ENCODE measurements at regions not wholly inside any gene's neighbourhood (a gene's known extent, or its start where the extent isn't known, plus 50 kb on each side); places are given as distances from the start of the nearest gene placed in this dataset.

DNA sequence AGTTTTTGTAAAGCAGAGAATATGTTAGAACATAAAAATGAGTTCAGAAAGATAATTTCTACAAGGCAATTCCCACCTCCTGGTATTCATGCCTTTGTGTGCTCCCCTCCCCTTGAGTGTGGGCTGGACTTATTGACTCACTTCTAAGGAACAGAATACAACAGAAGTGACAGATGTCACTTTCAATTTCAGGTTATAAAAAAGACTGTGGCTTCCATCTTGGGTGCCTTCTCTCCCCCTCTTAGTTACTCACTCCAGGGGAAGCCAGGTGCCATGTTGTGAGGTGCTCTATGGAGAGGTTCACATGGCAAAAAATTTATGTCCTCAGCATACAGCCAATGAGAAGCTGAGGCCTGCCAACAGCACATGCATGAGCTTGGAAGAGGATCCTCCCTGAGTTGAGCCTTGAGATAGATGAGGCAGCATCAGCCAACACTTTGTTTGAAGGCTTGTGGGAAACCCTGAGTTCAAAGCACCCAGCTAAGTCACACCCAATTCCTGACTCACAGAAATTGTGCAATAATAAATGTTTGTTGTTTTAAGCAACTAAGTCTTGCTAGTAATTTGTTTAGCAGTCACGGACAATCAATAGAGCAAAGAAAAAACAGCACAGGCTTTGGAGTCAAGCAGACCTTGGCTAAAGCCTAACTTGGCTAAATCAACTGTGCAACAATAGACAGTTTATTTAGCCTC lies 73.5 kb upstream of the NGF start:
- DNase-seq: no peak

DNA sequence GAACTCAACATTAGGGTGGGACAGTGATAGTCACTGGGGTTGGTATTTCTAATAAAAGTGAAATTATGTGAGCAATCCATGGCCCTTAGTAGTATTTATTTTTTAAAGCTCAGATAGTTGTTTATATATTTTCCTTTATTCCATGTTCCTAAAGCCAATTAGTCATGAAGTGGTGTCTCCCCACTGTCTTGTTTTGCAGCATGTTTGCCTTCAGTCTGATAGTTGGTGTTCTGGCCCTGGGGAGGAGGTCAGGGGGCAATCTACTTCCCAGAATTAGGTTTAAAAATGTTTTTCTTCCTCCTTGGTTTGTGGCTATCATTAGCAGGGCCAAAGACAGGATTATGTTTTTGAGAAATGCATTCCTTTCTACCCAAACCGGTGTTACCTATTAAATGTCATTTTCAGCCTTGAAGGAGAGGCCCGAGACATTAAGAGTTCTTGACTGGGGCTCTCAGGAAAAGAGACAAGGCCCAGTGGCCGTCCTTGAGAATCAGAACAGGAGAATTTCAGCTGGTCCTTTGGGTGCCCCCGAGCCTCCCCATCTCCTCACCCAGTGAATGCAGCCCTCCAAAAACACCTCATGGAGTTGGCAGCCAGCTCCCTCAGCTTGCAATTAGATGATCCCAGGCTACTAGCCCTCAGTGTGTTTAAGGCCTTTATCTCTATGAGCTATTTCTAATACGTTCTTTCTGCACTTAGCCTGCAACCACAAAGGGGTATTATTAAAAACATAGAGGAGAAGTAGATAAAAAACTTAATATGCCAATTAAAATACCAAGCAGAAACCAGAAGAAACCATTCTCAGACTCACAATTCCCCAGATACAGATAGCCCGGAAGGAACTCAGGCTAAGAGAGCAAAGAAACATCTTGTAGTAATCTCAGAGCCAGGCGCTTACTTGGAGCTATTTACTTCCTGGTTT lies 71.3 kb upstream of the NGF start:
- DNase-seq: no peak

DNA sequence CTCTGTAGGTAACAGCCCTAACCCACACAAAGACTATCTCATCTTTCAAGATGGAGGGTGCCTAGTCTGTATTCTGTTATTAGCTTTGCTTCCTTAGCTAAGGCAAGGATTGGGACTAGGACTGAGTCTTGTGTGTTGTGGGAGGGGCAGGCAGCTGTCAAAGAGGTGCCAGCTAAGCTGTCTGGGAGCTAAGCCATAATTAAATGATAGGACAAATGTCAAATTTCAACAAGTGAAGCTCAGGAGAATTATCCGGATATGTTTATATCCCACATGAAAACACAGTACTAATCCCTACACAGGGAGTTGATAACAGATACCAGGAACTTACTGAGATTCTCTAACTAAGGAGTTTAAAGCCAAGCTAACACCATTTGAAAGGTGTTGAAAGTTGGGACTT lies 70.5 kb upstream of the NGF start:
- no peak for DNase-seq

DNA sequence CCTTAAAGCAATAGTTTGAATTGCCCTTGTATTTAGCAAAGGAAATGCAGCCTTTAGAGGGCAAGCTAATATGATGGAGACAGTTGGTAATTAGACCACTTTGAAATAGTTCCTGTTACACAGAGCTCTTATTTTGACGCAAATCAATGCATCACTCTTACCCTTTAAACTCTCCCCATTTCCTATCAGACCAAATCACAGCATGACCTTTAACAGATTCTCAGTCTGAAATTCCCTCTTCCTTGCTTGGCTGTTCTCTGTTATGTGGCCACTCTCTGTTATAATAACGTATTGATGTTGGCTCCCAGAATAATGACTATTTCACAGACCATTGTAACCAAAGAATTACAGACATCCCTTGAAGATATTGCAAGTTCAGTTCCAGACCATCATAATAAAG lies 66.9 kb upstream of the NGF start:
- DNase-seq: no peak

DNA sequence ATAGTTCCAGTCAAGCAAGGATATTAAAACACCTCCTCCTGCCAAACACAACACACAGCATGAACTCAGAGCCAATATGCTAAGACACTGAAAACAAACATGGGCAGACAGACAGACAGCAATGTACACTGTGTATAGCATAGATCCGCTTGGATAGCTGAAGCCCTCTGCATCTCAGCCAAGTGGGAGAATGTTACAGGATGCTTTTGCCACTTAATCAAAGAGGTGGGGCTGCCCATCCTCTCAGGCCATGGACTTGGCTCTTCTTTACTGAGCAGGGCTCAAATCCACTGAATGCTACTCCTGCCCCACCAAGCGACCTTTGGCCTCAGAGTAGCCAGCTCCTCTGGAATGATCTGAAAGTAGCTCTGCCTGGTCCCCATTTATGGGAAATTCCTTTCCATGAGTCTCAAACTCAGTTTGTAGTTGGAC lies 64.7 kb upstream of the NGF start:
- DNase-seq: no peak

DNA sequence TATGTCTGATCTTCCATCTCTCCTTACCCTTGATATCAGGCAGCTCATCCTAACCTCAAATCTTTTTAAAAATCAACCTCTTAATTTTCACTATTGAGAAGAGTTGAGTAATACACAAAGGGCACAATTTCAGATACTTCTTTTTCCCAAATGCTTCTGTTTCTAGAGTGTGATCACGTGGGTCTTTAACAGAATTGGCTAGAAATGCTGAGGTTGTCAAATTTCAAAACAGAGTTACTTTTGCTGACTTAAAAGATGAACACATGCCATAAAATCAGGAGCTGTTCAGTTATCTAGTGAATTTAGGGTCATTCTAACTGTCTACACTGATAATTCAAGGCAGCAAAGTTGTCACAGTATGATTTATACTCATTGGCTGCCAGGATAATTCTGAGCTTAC lies 63.6 kb upstream of the NGF start:
- no peak for DNase-seq

DNA sequence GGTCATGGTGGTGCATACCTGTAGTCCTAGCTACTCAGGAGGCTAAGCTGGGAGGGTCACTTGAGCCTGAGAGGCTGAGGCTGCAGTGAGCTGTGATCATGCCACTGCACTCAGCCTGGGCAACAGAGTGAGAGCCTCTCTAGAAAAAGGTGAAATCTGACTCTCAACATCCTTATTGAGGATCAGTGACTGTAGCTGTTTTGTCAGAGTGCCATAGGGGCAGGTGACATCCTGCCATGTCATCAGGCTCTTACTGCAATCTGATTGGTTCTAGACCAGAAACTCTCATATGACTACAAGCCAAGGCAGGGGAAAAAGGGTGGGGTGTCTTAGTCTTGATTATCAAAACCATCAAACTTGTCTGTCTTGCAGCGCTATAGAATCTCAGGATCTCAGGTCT lies 62.8 kb upstream of the NGF start:
- DNase-seq: no peak

DNA sequence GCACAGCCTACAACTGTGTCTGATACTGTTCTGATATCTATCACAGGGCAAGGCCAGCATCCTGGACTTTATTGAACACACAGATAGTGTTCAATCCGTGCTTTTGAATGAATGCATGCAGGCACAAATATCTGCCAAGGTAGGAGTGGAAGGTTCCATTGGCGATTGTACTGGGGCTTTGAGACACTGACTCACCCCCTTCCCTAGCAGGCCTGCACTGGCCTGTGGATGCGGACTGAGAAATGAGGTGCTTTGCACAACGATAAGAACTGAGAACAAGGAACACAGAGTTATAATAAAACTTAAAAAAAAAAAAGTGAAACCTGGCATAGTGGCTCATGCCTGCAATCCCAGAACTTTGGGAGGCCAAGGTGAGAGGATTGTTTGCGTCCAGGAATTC lies 62.4 kb upstream of the NGF start:
- no peak for DNase-seq

DNA sequence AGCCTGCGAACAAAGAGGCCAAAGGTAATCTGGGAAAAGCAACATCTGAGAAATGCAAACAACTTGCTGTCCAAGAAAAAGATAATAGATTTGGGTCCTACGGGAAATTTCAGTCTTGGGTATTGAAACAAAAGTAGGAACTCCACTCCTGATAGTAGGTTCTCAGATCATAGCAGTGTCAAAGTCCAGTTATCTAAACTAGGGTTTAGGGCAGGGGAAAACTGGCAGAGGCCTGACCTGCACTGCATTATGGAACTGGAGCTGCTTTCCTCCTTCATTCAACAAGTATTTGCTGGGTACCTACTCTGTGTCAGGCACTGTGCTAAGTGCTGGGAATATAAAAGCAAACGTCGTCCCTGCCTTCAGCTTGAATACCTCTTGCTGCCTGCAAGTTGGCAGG lies 60.7 kb upstream of the NGF start:
- no peak for DNase-seq
